ENCODE measurements at regions not wholly inside any gene's neighbourhood (a gene's known extent, or its start where the extent isn't known, plus 50 kb on each side); places are given as distances from the start of the nearest gene placed in this dataset.

GRCh38 chr14:105931808-105932483 is 405.6 kb downstream of the TMEM121 start:
- H3K27ac ChIP-seq = no peak overlapping the region
- no peak for TF ChIP-seq ZFX (IDR thresholded peaks at IDR 0.05; ENCODE audit: borderline replicate concordance)
- TF ChIP-seq CTCF (IDR thresholded peaks at IDR 0.05) = no peak

- H3K27ac ChIP-seq = no peak overlapping the region
- TF ChIP-seq ZFX (IDR thresholded peaks at IDR 0.05; ENCODE audit: borderline replicate concordance) (no peak), CTCF (IDR thresholded peaks at IDR 0.05) (no peak)
Measured at GRCh38 chr14:105933238-105933637, 406.9 kb downstream of the TMEM121 start.

GRCh38 chr14:105935384-105935783 is 409.0 kb downstream of the TMEM121 start:
- no peak for TF ChIP-seq ZFX (IDR thresholded peaks at IDR 0.05; ENCODE audit: borderline replicate concordance)
- TF ChIP-seq CTCF (IDR thresholded peaks at IDR 0.05) = no peak
- H3K27ac ChIP-seq = no peak overlapping the region

GRCh38 chr14:105937253-105938054 is 411.1 kb downstream of the TMEM121 start:
- H3K27ac ChIP-seq = no peak overlapping the region
- TF ChIP-seq CTCF (IDR thresholded peaks at IDR 0.05) = peak; percentile 13; the same call in 1 of the 2 replicates
- no peak for TF ChIP-seq ZFX (IDR thresholded peaks at IDR 0.05; ENCODE audit: borderline replicate concordance)

GRCh38 chr14:105938055-105938863 is 411.9 kb downstream of the TMEM121 start:
- no peak overlapping the region for H3K27ac ChIP-seq
- TF ChIP-seq ZFX (IDR thresholded peaks at IDR 0.05; ENCODE audit: borderline replicate concordance) = no peak
- TF ChIP-seq CTCF (IDR thresholded peaks at IDR 0.05) = no peak

GRCh38 chr14:105938959-105939358 is 412.6 kb downstream of the TMEM121 start:
- TF ChIP-seq CTCF (IDR thresholded peaks at IDR 0.05) (no peak), ZFX (IDR thresholded peaks at IDR 0.05; ENCODE audit: borderline replicate concordance) (no peak)
- no peak overlapping the region for H3K27ac ChIP-seq

Data from 22Rv1 (cell line).